Glutamatergic neuron (in vitro differentiated cells): ENCODE measurements at regions not wholly inside any gene's neighbourhood (a gene's known extent, or its start where the extent isn't known, plus 50 kb on each side); places are given as distances from the start of the nearest gene placed in this dataset.

Experiments used
- DNase-seq: peaks from one replicate; pipeline ENCODE4 v3.0.0; 2022
- H3K27ac Mint-ChIP-seq: one replicate; pipeline ENCODE4 v1.8.0; 2020; ENCODE audit warnings: mild to moderate bottlenecking, mixed read lengths, inconsistent platforms; ENCODE audit not compliant: unreplicated experiment
- H3K27me3 Mint-ChIP-seq: one replicate; pipeline ENCODE4 v1.8.0; 2020; ENCODE audit warnings: mild to moderate bottlenecking, moderate library complexity, mixed read lengths, inconsistent platforms; ENCODE audit not compliant: unreplicated experiment
- H3K36me3 Mint-ChIP-seq: one replicate; pipeline ENCODE4 v1.8.0; 2020; ENCODE audit warnings: mild to moderate bottlenecking, mixed read lengths, inconsistent platforms; ENCODE audit not compliant: unreplicated experiment
- H3K4me1 Mint-ChIP-seq: one replicate; pipeline ENCODE4 v1.8.0; 2020; ENCODE audit warnings: mild to moderate bottlenecking, low read depth, mixed read lengths, inconsistent platforms; ENCODE audit not compliant: unreplicated experiment
- H3K4me3 Mint-ChIP-seq: one replicate; pipeline ENCODE4 v1.8.0; 2020; ENCODE audit warnings: mild to moderate bottlenecking, mixed read lengths, inconsistent platforms; ENCODE audit not compliant: unreplicated experiment
- H3K9me3 Mint-ChIP-seq: one replicate; pipeline ENCODE4 v1.8.0; 2020; ENCODE audit warnings: mild to moderate bottlenecking, moderate library complexity, mixed read lengths, inconsistent platforms; ENCODE audit not compliant: unreplicated experiment
- TF ChIP-seq, protein P1 (sequence below): fragments of 200-600 bp; sonication (generic); IDR thresholded peaks from one replicate; pipeline ENCODE4 v1.5.0; 2021; ENCODE audit not compliant: partially characterized antibody, unreplicated experiment

DNA sequence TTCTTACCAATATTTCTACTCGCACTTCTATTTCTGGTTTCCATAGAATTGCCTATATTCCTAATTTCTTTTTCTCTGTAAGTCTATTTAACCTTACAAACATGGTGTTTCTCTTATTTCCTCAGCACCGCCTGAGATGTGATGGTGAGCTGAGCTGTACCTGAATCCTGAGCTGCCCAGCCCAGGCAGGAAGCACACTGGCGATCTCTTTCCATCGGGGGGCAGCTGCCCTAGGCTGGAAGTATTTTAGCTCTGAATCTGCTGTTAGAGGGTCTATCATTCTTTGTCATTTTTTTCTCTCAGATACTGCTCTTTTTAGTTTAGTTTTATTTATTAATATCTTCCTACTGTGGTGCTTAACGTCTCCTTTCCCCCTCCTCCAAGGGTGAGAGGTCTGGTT, 173.4 kb upstream of the SLC35B3 start:
- Mint-ChIP-seq H3K4me1 (no peaks in the 10 kb centered on the region), H3K4me3 (no peak overlapping the region), H3K27ac (no peak overlapping the region), H3K36me3 (no peaks in the 10 kb centered on the region), H3K9me3 (no peaks in the 10 kb centered on the region), H3K27me3 (no peaks in the 10 kb centered on the region)
- DNase-seq = no peak
- TF ChIP-seq, protein P1, sequence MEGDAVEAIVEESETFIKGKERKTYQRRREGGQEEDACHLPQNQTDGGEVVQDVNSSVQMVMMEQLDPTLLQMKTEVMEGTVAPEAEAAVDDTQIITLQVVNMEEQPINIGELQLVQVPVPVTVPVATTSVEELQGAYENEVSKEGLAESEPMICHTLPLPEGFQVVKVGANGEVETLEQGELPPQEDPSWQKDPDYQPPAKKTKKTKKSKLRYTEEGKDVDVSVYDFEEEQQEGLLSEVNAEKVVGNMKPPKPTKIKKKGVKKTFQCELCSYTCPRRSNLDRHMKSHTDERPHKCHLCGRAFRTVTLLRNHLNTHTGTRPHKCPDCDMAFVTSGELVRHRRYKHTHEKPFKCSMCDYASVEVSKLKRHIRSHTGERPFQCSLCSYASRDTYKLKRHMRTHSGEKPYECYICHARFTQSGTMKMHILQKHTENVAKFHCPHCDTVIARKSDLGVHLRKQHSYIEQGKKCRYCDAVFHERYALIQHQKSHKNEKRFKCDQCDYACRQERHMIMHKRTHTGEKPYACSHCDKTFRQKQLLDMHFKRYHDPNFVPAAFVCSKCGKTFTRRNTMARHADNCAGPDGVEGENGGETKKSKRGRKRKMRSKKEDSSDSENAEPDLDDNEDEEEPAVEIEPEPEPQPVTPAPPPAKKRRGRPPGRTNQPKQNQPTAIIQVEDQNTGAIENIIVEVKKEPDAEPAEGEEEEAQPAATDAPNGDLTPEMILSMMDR = no peak

DNA sequence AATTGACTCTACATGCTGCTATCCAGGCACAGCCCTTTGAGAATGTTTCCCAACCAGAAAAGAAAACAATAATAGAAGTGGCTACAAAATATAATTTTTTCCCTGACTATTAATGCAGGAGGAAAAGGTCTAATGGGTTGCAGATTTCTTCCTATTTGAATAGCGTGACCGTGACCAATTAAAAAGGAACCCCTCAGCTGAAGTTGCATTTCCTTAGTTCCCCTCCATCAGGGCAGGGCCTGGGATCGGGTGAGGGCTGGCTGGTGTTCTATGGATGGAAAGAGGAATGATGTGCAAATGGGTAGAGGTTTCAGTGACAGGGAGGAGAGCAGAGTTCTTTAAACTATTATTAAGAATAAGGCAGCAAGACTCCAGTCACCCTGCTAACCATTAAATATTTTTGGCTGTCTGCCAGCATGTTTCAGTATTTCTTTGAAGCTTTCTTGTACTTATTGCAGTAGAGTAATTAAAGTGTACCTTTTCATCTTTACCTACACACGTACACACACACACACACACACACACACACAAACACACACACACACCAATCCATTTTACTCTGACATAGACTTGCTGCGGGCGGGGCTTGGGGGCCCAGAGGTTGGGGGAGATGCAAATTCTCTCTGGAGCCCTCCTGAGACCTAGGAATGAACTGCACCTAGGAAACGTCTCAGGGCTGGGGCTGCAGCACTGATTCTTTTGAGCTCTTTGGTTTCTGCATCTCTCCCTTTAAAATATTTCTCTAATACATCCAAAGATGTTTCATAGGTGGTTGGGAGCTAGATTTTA, 154.8 kb upstream of the SLC35B3 start:
- DNase-seq = peak; percentile 24
- Mint-ChIP-seq H3K27me3 (no peaks in the 10 kb centered on the region), H3K27ac (no peak overlapping the region), H3K36me3 (no peaks in the 10 kb centered on the region), H3K4me1 (no peaks in the 10 kb centered on the region), H3K4me3 (no peak overlapping the region), H3K9me3 (no peaks in the 10 kb centered on the region)
- TF ChIP-seq, protein P1 = no peak

DNA sequence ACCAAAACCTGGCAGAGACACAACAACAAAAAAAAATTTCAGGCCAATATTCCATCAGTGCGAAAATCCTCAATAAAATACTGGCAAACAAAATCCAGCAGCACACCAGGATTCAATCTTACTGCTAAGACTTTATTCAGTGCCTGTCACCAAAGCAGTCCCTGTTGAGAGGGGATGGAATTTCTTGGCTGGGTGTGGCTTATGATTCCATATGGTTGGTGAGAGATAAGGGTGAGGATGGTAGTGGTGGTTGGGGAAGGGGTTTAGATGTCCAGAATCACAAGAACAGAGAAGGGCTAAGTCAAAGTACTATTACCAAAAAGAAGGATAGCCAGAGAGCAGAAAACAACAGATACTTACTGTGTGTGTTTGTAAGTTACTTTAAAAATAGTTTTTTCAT, 152.8 kb upstream of the SLC35B3 start:
- Mint-ChIP-seq H3K27ac (no peak overlapping the region), H3K4me3 (no peak overlapping the region), H3K4me1 (no peaks in the 10 kb centered on the region), H3K36me3 (no peaks in the 10 kb centered on the region), H3K27me3 (no peaks in the 10 kb centered on the region), H3K9me3 (no peaks in the 10 kb centered on the region)
- no peak for DNase-seq
- TF ChIP-seq, protein P1 = no peak

DNA sequence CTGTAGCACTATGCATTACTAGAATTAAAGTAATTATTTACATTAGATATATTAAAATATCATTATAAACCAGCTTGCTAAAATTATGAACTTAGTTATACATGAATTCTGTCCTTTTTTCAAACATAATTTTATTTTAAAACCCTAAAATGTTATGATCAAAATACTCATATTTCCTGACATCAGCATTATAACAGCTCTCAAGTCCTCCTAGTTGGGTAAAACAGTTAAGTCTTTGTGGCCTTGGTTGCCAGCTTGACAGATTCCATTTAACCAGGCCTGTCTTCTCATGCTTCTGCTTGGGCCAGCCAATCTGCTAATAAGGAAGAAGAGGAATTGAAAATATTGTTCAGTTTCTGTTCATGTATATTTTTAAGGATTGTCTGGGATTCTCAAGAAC, 147.9 kb upstream of the SLC35B3 start:
- Mint-ChIP-seq H3K27ac (no peak overlapping the region), H3K9me3 (no peaks in the 10 kb centered on the region), H3K27me3 (no peaks in the 10 kb centered on the region), H3K4me1 (no peaks in the 10 kb centered on the region), H3K4me3 (no peak overlapping the region), H3K36me3 (no peaks in the 10 kb centered on the region)
- TF ChIP-seq, protein P1 = no peak
- no peak for DNase-seq

DNA sequence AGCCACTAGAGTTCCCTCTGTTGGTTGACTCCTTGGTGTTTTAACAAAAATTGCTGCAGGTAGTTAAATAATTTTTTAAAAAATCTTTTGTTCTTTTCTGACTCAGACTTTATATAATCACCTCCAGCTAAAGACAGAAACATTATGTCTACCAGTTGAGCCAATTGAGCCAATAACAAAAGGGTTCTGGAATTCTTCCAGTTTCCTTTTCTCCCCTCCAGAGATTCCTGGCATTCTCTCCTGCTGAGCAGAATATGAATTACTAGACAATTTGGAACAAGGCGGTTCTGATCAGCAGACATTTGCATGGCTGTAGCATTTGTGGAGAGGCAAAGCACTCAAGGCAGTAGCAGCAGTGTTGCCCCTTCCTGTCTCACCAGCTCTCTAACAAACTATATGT, 144.0 kb upstream of the SLC35B3 start:
- no peak for DNase-seq
- Mint-ChIP-seq H3K36me3 (no peaks in the 10 kb centered on the region), H3K27ac (no peak overlapping the region), H3K4me3 (no peak overlapping the region), H3K27me3 (peaks cover 2% of the 10 kb centered on the region), H3K9me3 (no peaks in the 10 kb centered on the region), H3K4me1 (no peaks in the 10 kb centered on the region)
- TF ChIP-seq, protein P1 = no peak
